ENCODE measurements at regions not wholly inside any gene's neighbourhood (a gene's known extent, or its start where the extent isn't known, plus 50 kb on each side); places are given as distances from the start of the nearest gene placed in this dataset.

DNA sequence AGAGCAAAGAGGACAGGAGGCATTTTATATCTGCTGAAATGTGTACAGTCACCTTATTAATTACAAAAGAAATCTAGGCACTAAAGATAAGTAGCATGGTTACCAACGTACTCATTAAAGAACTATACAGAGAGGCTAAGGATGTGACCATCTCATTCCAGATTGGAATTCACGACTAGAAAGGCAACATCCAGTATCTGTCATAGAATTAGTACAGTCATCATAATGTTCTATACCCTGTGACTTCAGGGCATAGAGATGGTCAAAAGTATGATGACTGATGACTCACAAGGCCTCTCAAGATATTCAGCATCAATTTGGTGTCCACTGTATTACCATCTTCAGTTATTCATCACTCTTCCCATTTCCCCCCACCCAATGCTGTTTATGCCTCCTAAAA, 144.0 kb upstream of the PLEKHG7 start:
- H3K4me3 ChIP-seq (ENCODE audit: low read length), result no peak overlapping the region
- TF ChIP-seq, protein P1, sequence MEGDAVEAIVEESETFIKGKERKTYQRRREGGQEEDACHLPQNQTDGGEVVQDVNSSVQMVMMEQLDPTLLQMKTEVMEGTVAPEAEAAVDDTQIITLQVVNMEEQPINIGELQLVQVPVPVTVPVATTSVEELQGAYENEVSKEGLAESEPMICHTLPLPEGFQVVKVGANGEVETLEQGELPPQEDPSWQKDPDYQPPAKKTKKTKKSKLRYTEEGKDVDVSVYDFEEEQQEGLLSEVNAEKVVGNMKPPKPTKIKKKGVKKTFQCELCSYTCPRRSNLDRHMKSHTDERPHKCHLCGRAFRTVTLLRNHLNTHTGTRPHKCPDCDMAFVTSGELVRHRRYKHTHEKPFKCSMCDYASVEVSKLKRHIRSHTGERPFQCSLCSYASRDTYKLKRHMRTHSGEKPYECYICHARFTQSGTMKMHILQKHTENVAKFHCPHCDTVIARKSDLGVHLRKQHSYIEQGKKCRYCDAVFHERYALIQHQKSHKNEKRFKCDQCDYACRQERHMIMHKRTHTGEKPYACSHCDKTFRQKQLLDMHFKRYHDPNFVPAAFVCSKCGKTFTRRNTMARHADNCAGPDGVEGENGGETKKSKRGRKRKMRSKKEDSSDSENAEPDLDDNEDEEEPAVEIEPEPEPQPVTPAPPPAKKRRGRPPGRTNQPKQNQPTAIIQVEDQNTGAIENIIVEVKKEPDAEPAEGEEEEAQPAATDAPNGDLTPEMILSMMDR (IDR thresholded peaks at IDR 0.05; ENCODE audit: insufficient read depth, low read depth, low read length, missing control alignments), result no peak
- peak; percentile 44 for DNase-seq (ENCODE audit: low read depth)

DNA sequence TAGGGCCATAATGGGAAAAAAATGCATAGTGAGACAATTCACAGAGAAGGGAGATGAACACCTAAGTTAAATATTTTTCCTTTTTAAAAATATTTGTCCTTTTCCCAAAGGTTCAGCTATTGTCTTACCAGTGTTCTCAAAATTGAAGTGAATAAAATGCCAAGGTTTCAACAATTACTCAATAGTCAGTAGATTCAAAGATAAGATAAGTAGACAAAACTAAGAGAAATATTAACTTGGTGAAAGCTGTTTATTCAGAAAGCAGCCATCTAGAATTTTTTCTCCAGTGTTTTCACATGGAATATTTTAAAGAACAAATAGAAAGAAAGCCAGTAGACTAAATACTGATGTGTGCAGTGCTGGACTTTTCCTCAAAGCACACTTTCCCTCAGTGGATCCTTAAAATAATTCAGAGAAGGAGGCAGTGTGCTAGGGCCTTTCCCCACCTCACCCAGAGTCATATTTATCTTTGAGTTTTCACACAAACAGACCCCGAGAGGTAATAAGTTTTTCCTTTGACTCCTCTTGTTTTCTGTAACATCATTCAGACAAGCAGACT, 144.5 kb upstream of the PLEKHG7 start:
- DNase-seq (ENCODE audit: low read depth), result no peak
- H3K4me3 ChIP-seq (ENCODE audit: low read length), result no peak overlapping the region
- TF ChIP-seq, protein P1 (IDR thresholded peaks at IDR 0.05; ENCODE audit: insufficient read depth, low read depth, low read length, missing control alignments), result no peak

DNA sequence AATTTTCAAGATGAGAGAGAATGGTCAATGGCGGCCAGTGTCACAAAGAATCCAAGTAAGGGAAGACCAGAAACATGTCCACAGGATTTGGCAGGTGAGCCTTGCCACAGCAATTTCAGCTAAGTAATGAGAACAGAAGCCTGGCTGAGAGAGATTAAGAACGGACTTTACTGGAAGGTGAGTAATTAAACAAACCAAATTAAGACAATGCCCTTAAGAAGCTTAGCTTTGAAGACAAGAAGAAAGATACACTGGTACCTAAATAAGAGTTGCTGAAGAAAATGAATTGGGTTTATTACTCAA, 145.4 kb upstream of the PLEKHG7 start:
- no peak for DNase-seq (ENCODE audit: low read depth)
- TF ChIP-seq, protein P1 (IDR thresholded peaks at IDR 0.05; ENCODE audit: insufficient read depth, low read depth, low read length, missing control alignments), result no peak
- no peak overlapping the region for H3K4me3 ChIP-seq (ENCODE audit: low read length)

DNA sequence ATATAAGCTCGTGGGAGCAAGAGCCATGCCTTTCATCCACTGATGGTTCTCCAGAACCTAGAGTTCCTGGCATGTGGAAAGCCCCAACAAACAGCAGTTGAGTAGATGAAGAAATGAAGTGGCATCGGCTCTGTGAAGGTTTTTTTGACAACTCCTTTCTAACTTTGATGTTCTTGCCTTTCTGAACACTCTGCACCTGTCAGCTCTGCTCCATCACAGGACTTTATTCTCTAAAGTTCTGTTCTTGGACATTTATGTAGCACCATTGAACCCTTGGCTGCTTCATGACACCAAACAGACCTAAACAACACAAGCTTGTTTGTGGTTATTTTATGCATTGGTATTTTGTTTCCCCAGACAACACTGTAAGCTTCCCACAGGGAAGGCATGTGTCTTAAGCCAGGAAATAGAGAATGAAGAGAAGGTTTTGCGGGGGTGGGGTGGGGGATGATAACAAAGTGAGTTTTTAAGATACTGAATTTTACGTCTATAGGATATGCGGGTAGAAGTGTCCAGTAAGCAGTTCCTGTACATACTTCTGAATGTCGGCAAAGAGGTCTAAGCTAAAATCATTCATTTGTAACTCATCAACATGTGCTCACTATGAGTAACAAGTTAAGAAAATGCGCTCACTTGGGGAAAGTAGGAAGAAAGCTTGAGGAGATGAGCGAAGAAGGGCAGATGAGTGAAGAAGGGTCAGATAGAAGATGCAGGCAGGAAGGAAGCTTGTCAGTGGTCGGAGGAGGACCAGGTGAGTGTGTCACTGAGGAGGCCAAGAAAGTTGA, 146.0 kb upstream of the PLEKHG7 start:
- no peak for DNase-seq (ENCODE audit: low read depth)
- H3K4me3 ChIP-seq (ENCODE audit: low read length), result no peak overlapping the region
- TF ChIP-seq, protein P1 (IDR thresholded peaks at IDR 0.05; ENCODE audit: insufficient read depth, low read depth, low read length, missing control alignments), result no peak

DNA sequence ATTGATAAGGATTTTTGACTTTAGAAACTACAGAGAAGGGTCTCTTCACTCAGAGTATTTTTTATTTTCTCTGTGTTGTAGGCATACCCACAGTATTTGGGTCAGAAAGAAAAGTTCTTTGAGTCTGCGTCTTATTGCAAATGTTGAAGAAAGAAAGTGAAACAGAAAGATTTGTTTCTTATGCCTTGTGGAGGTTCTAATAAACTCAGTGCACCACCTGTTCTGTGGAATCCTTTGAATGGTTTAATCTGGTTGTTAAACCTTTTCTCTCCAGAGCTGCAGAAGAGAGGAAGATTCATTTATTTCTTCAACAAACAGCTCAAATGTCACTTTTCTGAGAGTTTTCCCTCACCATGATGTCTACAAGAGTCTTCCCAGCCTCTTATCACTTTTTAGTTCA, 146.6 kb upstream of the PLEKHG7 start:
- TF ChIP-seq, protein P1 (IDR thresholded peaks at IDR 0.05; ENCODE audit: insufficient read depth, low read depth, low read length, missing control alignments), result no peak
- DNase-seq (ENCODE audit: low read depth), result no peak
- no peak overlapping the region for H3K4me3 ChIP-seq (ENCODE audit: low read length)

DNA sequence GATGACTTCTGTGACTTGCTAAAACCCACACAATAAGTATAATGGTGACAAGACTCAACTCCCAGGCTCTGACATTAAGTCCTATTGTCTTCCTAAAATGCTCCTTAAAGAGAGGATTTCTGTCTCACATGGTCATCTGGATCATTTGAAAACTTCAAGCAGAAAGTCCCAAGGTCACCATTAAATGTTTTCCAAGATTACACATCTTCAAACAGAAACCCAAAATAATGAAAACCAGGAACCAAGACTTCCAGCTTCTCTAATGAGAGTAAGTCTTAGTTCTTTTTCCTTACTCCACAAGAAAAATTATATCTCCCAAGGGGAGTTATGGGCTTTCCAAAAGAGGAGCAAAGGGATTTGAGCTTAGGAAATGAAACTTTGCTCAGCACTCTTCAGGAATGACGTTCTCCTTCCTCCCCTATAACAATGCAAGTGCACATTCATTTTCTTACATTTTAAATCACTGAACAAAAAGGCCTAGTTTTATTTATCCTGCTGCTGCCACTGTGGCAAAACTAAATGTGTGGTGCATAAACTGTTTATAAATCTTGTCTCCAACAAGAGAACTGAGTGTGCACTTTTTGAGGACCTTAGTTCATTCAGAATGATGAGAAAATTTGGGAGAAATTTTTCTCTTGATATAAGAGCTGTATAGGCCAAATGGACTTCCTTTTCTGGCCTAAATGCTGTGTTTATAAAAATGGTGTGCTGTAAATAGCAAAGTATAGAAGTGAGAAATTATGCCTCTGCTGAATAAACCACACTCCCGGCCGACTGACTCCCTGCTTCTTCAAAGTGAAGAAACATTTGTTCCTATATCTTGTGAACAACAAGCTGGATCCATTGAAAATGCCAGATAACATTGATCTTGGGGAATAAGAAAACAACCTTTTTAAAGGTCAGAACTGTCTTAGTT, 148.4 kb upstream of the PLEKHG7 start:
- H3K4me3 ChIP-seq (ENCODE audit: low read length), result no peak overlapping the region
- DNase-seq (ENCODE audit: low read depth), result no peak
- TF ChIP-seq, protein P1 (IDR thresholded peaks at IDR 0.05; ENCODE audit: insufficient read depth, low read depth, low read length, missing control alignments), result no peak
